ENCODE measurements at regions not wholly inside any gene's neighbourhood (a gene's known extent, or its start where the extent isn't known, plus 50 kb on each side); places are given as distances from the start of the nearest gene placed in this dataset.
"Not testable (repeated sequence)": the region's sequence is repeated elsewhere in the genome, so short reads cannot be mapped to it uniquely, and the experiment has no call there.

DNA sequence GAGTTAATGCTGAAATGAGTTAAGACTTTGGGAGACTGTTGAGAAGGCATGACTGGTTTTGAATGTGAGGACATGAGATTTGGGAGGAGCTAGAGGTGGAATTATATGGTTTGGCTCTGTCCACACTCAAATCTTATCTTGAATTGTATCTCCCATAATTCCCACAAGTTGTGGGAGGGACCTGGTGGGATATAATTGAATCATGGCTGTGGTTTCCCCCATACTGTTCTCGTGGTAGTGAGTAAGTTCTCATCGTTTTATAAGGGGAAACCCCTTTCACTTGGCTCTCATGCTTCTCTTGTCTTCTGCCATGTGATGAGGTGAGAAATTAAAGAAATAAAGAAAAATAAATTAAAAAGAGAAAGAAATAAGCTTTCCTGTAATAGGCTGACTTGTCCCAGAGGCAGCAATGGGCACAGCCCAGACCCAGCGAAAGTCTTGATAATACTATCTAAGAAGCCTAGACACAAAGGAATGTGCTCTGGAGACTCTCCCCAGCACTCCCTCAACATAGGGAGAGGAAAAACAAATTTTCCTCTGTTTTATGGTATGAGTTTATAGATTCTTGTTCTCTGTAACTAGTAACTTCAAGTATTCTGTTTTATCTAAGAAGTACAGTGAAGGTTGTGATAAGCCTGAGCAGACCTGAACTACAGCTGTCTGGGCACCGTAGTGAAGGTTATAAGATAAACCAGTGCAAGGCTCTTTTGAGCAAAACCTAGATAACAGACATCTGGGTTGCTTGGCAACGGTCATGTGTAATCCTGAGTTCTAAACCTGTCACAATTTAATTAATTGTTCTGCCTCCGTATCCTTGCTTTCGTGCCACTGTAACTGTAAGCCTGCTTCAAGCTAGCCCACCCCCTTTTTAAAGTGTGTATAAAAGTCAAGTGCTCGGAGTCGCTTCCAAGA lies 88.9 kb upstream of the ECI2 start:
- DNase-seq = no peak

DNA sequence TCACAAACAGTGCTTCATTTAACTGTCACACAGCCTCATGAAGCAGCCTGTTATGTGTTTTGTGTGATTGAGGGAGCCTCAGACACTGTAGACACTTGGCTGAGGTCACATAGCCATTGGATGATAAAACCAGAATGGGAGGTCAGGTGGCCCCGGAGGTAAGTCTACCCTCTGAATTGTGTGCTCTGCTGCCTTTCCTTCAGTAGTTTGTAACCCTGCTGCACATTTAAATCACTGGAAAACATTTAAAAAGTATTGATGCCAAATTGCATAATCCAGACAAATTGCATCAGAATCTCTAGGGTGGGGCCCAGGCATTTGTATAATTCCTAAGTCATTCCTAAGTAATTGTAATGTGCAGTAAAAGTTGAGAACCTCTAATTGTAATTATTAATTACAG lies 85.2 kb upstream of the ECI2 start:
- DNase-seq = no peak

- not testable (repeated sequence) for DNase-seq
Observed at GRCh38 chr6:4218619-4219317, 83.4 kb upstream of the ECI2 start.

GRCh38 chr6:4212588-4212987 lies 77.2 kb upstream of the ECI2 start:
- no peak for DNase-seq

DNA sequence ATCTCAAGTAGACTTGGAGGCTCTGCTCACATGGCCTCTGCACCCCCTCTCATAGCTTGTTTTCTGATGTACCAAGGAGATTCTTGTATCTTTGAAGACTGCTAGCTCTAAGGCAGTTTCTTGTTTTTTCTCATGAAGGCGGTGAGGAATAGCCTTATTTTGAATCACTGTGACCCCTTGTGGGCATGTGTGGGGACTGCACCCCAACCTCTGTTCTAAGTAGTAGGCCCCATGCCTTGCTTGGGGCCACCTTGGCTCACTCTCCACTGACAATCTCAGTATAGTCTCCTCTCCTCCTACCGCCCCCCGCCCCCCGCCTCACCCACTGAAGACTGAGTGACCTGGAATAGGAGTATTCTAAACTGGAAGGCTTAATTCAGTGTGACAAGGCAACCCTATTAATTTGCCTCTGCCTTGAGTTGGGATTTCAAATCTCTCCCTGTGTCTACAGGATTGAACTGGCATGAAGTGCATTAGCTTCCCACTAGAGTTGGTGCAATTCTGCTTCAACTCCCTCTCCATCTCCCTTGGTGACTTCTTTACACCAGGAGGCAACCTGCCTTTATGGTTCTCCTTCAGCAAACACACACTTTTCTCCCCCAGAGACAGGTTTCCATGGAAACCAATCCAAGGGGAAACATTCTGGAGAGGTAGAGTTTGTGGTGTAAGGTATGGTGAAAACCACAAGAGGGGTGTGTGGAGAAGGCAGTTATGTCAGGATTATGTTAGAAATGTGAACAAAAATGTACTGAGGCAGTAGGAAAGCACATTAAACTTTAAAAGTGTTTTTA lies 75.4 kb upstream of the ECI2 start:
- peak; percentile 28 to 63 for DNase-seq

DNA sequence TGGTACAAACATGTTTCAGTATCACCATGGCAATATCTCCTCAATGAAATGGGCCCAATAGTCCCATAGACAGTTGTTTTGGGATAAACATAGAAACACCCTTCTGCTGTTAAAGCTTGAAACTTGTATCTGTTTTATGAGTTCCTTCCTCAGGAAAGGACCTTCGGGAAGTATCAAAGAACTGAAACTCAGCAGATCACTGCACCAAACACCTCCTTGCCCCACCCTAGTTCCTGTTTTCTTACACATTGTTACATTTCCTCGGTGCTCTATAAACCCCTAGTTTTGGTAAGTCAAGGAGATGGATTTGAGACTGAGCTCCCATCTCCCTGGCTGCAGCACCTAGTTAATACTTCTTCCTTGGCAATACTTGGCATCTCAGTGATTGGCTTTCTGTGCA lies 73.8 kb upstream of the ECI2 start:
- no peak for DNase-seq

GRCh38 chr6:4208158-4208557 lies 72.8 kb upstream of the ECI2 start:
- no peak for DNase-seq

DNA sequence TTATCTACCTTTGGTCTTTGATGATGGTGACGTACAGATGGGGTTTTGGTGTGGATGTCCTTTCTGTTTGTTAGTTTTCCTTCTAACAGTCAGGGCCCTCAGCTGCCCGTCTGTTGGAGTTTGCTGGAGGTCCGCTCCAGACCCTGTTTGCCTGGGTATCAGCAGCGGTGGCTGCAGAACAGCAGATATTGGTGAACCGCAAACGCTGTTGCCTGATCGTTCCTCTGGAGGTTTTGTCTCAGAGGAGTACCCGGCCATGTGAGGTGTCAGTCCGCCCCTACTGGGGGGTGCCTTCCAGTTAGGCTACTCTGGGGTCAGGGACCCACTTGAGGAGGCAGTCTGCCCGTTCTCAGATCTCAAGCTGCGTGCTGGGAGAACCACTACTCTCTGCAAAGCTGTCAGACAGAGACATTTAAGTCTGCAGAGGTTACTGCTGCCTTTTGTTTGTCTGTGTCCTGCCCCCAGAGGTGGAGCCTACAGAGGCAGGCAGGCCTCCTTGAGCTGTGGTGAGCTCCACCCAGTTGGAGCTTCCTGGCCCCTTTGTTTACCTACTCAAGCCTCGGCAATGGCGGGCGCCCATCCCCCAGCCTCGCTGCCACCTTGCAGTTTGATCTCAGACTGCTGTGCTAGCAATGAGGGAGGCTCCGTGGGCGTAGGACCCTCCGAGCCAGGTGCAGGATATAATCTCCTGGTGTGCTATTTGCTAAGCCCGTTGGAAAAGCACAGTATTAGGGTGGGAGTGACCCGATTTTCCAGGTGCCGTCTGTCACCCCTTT lies 68.5 kb upstream of the ECI2 start:
- DNase-seq = not testable (repeated sequence)

DNA sequence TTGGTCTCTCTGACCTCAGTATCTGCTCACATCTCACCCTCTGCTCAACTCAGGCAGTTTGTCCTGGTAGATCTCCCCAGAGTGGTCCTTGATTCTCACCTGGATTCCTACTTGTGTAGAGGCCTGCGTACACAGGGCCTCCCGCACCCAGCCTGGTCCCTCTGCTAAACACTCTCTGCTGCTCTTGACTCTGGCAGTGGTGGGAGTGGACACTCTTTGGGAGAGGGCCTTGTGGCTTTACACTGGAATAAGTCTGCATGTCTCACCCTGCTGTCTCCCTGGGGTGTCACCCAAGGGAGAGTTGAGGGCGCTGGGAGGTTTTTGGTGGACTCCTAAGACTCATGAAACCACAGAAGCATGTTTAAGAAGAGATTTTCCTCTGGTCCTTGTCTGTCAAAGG lies 57.3 kb upstream of the ECI2 start:
- DNase-seq = no peak

GRCh38 chr6:4192173-4192572 lies 56.8 kb upstream of the ECI2 start:
- DNase-seq = no peak

GRCh38 chr6:4191271-4191721 lies 55.9 kb upstream of the ECI2 start:
- no peak for DNase-seq

- no peak for DNase-seq
Observed at GRCh38 chr6:4189249-4189648, 53.9 kb upstream of the ECI2 start.

DNA sequence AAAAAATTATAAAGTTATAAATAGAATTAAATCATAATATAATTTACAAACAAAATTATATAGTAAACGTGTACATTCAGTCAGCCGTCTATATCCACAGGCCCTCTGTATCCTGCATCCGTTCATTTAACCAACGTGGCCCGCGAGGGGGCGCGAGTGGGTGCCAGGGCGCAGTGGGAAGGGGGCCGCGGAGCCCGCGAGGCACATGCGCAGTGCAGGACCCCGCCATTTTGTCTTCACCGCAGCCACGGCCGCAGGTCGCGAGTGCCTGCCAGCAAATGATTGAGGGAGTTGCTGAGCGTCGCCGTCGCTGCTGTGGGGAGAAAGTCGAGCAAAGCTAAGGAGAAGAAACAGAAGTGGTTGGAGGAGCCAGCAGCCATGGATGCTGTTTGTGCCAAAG lies 53.4 kb upstream of the ECI2 start:
- no peak for DNase-seq

DNA sequence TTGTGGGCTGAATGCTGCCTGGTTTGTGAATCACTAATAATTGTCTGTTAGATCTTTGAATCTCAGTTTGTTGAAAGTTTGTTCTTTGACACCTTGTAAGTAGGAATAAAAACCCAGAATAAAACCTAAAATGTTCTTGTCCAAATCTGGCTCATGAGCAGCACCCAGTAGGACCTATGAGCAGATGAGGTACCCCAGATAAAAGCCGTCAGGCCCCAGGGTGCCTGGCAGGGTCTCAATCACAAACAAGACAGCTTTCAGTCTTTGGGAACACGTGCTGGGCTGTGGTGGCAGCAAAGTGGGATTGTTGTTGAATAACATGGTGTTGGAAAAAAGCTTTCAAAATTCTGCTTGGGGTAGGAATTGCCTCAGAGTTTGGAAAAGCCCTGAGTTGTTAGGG lies 52.1 kb upstream of the ECI2 start:
- no peak for DNase-seq

DNA sequence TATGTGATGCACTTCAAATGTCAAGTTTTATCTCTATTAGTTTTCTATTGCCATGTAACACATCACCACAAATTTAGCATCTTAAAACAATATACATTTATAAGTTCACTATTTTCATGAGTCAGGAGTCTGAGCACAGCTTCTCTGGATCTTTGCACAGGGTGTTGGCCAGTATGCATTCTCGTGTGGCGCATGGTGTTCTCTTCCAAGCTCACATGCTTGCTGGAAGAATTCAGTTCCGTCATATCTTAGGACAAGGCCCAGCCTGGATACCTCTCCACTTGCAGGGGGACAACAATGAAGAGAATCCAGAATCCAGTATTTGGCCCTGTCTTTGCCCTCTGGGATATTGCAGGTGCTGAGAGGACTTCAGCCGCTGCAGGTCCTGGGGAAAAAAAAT lies 51.0 kb upstream of the ECI2 start:
- DNase-seq = no peak

- DNase-seq = no peak
Observed at GRCh38 chr6:4185846-4186245, 50.5 kb upstream of the ECI2 start.

- DNase-seq = no peak
Observed at GRCh38 chr6:4185419-4185818, 50.0 kb upstream of the ECI2 start.
